IMR-90 (cell line): ENCODE measurements at regions not wholly inside any gene's neighbourhood (a gene's known extent, or its start where the extent isn't known, plus 50 kb on each side); places are given as distances from the start of the nearest gene placed in this dataset.

Source experiments
- ATAC-seq: fragments of 200-7000 bp; cut with Tn5 transposase; 2 replicates; pipeline ENCODE4 v1.9.1; 2020; ENCODE audit warnings: low read depth, mild to moderate bottlenecking, moderate library complexity
- BruUV-seq: library from RNA; stranded (reverse); fragments of 400-500 nt; replicated peaks from 2 replicates; lab custom pipeline; 2021; lab: Mats Ljungman, UMichigan
- CTCF ChIA-PET: fragments of 300-600 bp; formaldehyde crosslinking; extraction: SDS; loops from one replicate; lab custom pipeline; 2021; ENCODE audit warnings: antibody characterized with exemption; lab: Yijun Ruan, JAX
- POLR2A ChIA-PET: fragments of 300-600 bp; sonication (Branson Sonifier 250); formaldehyde crosslinking; loops from one replicate; lab custom pipeline; 2022; ENCODE audit warnings: antibody characterized with exemption; ENCODE audit not compliant: unreplicated experiment; lab: Charles Lee
- DNase-seq: peaks from one replicate; pipeline ENCODE4 v3.0.0; 2013
- H2AFZ ChIP-seq: replicated peaks from 2 replicates; pipeline ENCODE3; 2013; ENCODE audit warnings: low read length, mild to moderate bottlenecking; ENCODE audit not compliant: poor library complexity
- H2AK5ac ChIP-seq: 2 replicates; pipeline ENCODE4 v1.6.1; 2013; ENCODE audit warnings: low read depth, low read length, inconsistent platforms
- H2AK9ac ChIP-seq: replicated peaks from 2 replicates; pipeline ENCODE3; 2013; ENCODE audit warnings: mild to moderate bottlenecking, low read depth, low read length, moderate library complexity; ENCODE audit not compliant: poor library complexity
- H2BK120ac ChIP-seq: 2 replicates; pipeline ENCODE4 v1.6.1; 2013; ENCODE audit warnings: low read depth, low read length, inconsistent platforms
- H2BK15ac ChIP-seq: 3 replicates; pipeline ENCODE4 v1.6.1; 2013; ENCODE audit warnings: low read depth, low read length, inconsistent platforms
- H2BK20ac ChIP-seq: 2 replicates; pipeline ENCODE4 v1.6.1; 2013; ENCODE audit warnings: low read depth, mild to moderate bottlenecking, inconsistent platforms, low read length, moderate library complexity
- H2BK5ac ChIP-seq: 2 replicates; pipeline ENCODE4 v1.6.1; 2013; ENCODE audit warnings: mild to moderate bottlenecking, low read depth, low read length, inconsistent platforms; ENCODE audit not compliant: poor library complexity, severe bottlenecking
- H3K14ac ChIP-seq: replicated peaks from 2 replicates; pipeline ENCODE4 v1.6.1; 2013; ENCODE audit warnings: low read depth, low read length, inconsistent platforms
- H3K18ac ChIP-seq: 2 replicates; pipeline ENCODE4 v1.6.1; 2013; ENCODE audit warnings: low read depth, low read length, control low read depth
- H3K23ac ChIP-seq: 2 replicates; pipeline ENCODE4 v1.6.1; 2013; ENCODE audit warnings: low read depth, low read length, inconsistent platforms
- H3K27ac ChIP-seq: 2 replicates; pipeline ENCODE4 v1.5.1; 2013; ENCODE audit warnings: mild to moderate bottlenecking, control low read depth, low read length; ENCODE audit not compliant: insufficient read depth
- H3K27me3 ChIP-seq: 2 replicates; pipeline ENCODE4 v1.6.1; 2013; ENCODE audit warnings: low read length; ENCODE audit not compliant: control insufficient read depth, insufficient read depth
- H3K36me3 ChIP-seq: 2 replicates; pipeline ENCODE4 v1.6.1; 2013; ENCODE audit warnings: low read length, mixed read lengths; ENCODE audit not compliant: control insufficient read depth, insufficient read depth
- H3K4ac ChIP-seq: 2 replicates; pipeline ENCODE4 v1.6.1; 2013; ENCODE audit warnings: low read depth, low read length, inconsistent platforms
- H3K4me1 ChIP-seq: 2 replicates; pipeline ENCODE4 v1.6.1; 2013; ENCODE audit warnings: low read length, mixed read lengths; ENCODE audit not compliant: control insufficient read depth, insufficient read depth
- H3K4me2 ChIP-seq: 2 replicates; pipeline ENCODE4 v1.6.1; 2013; ENCODE audit warnings: low read depth, mild to moderate bottlenecking, control low read depth, low read length, moderate library complexity
- H3K4me3 ChIP-seq: 2 replicates; pipeline ENCODE4 v1.5.1; 2013; ENCODE audit warnings: low read depth, mild to moderate bottlenecking, control low read depth, low read length, moderate library complexity; ENCODE audit not compliant: insufficient read depth
- H3K56ac ChIP-seq: 2 replicates; pipeline ENCODE4 v1.6.1; 2013; ENCODE audit warnings: low read length, inconsistent platforms; ENCODE audit not compliant: insufficient read depth; ENCODE audit errors: extremely low read depth
- H3K79me1 ChIP-seq, 2 experiments: 2 replicates each; pipeline ENCODE4 v1.6.1; 2013; ENCODE audit warnings: low read length in 2 of 2, inconsistent platforms in 1 of 2, low read depth in 1 of 2
- H3K9ac ChIP-seq: 2 replicates; pipeline ENCODE4 v1.6.1; 2013; ENCODE audit warnings: low read depth, low read length, control low read depth
- H3K9me1 ChIP-seq: 2 replicates; pipeline ENCODE4 v1.6.1; 2013; ENCODE audit warnings: low read length, inconsistent platforms; ENCODE audit not compliant: insufficient read depth
- H3K9me3 ChIP-seq: 2 replicates; pipeline ENCODE4 v1.6.1; 2013; ENCODE audit warnings: low read length; ENCODE audit not compliant: control insufficient read depth, insufficient read depth
- H4K20me1 ChIP-seq: 2 replicates; pipeline ENCODE4 v1.6.1; 2013; ENCODE audit warnings: low read length, inconsistent platforms; ENCODE audit not compliant: insufficient read depth
- H4K5ac ChIP-seq: 2 replicates; pipeline ENCODE4 v1.6.1; 2013; ENCODE audit warnings: mild to moderate bottlenecking, low read depth, low read length, control low read depth
- H4K8ac ChIP-seq, 2 experiments: 2 replicates each; pipeline ENCODE4 v1.6.1; 2013; ENCODE audit warnings: low read depth in 2 of 2, low read length in 2 of 2, control low read depth in 1 of 2, inconsistent platforms in 1 of 2
- H4K91ac ChIP-seq: 2 replicates; pipeline ENCODE4 v1.6.1; 2013; ENCODE audit warnings: low read depth, low read length, inconsistent platforms; ENCODE audit not compliant: insufficient read depth
- BHLHE40 ChIP-seq: fragments of 150-350 bp; IDR thresholded peaks from 2 replicates; pipeline ENCODE4 v1.6.1; 2016; ENCODE audit warnings: mild to moderate bottlenecking, low read depth, low read length
- CEBPB ChIP-seq: IDR thresholded peaks from 2 replicates; pipeline ENCODE4 v1.6.1; 2012; ENCODE audit warnings: low read depth, low read length, improper control_type of control experiment
- CHD1 ChIP-seq: IDR thresholded peaks from 2 replicates; pipeline ENCODE4 v1.6.1; 2012; ENCODE audit warnings: low read depth, low read length, improper control_type of control experiment
- FOS ChIP-seq: fragments of 150-350 bp; IDR thresholded peaks from 2 replicates; pipeline ENCODE4 v1.6.1; 2016; ENCODE audit warnings: low read depth, low read length
- MAFK ChIP-seq: IDR thresholded peaks from 2 replicates; pipeline ENCODE4 v1.6.1; 2012; ENCODE audit warnings: low read depth, low read length, improper control_type of control experiment
- MAZ ChIP-seq: IDR thresholded peaks from 2 replicates; pipeline ENCODE4 v1.6.1; 2012; ENCODE audit warnings: low read depth, mild to moderate bottlenecking, low read length, improper control_type of control experiment, moderate library complexity, borderline replicate concordance
- MXI1 ChIP-seq: IDR thresholded peaks from 2 replicates; pipeline ENCODE4 v1.6.1; 2012; ENCODE audit warnings: low read depth, mild to moderate bottlenecking, low read length, moderate library complexity, borderline replicate concordance
- NFE2L2 ChIP-seq: fragments of 150-350 bp; IDR thresholded peaks from 2 replicates; pipeline ENCODE4 v1.6.1; 2016; ENCODE audit warnings: low read depth, mild to moderate bottlenecking, low read length
- POLR2A ChIP-seq: IDR thresholded peaks from 2 replicates; pipeline ENCODE4 v1.6.1; 2012; ENCODE audit warnings: mild to moderate bottlenecking, low read depth, low read length
- RAD21 ChIP-seq: IDR thresholded peaks from 2 replicates; pipeline ENCODE4 v1.6.1; 2012; ENCODE audit warnings: low read length, improper control_type of control experiment
- RCOR1 ChIP-seq: IDR thresholded peaks from 2 replicates; pipeline ENCODE4 v1.6.1; 2012; ENCODE audit warnings: mild to moderate bottlenecking, low read length, improper control_type of control experiment; ENCODE audit not compliant: insufficient replicate concordance
- RFX5 ChIP-seq: IDR thresholded peaks from 2 replicates; pipeline ENCODE4 v1.8.0; 2012; ENCODE audit warnings: low read depth, mild to moderate bottlenecking, low read length, moderate library complexity
- SMC3 ChIP-seq: fragments of 150-350 bp; IDR thresholded peaks from 2 replicates; pipeline ENCODE4 v1.6.1; 2016; ENCODE audit warnings: low read depth, mild to moderate bottlenecking, antibody characterized with exemption, low read length, moderate library complexity
- WGBS, 2 experiments: methylation state at CpG; one replicate each; pipeline versions ENCODE4 v1.1.5 to v1.1.7; 2013; ENCODE audit warnings: missing lambda C conversion rate in 2 of 2; ENCODE audit not compliant: insufficient read length in 1 of 2; ENCODE audit errors: extremely low coverage in 2 of 2; 5-methylcytosine and 5-hydroxymethylcytosine counted together
- dilution Hi-C: fragments of 300-500 bp; cut with HindIII; formaldehyde crosslinking; loops from one replicate; pipeline ENCODE4 v1.14.3; 2018; ENCODE audit warnings: low sequenced_read_pairs; ENCODE audit not compliant: unreplicated experiment
- in situ Hi-C: fragments of 300-500 bp; cut with MboI; formaldehyde crosslinking; loops from 3 replicates; pipeline ENCODE4 v1.14.3; 2019; ENCODE audit warnings: low sequenced_read_pairs, inconsistent platforms, mixed read lengths
- intact Hi-C: fragments of 100-400 bp; cut with micrococcal nuclease; formaldehyde crosslinking; loops from 2 replicates; pipeline ENCODE4 v1.10.0; 2022
- TF ChIP-seq, protein P1 (sequence below): fragments of 150-350 bp; IDR thresholded peaks from 2 replicates; pipeline ENCODE4 v1.6.1; 2017; ENCODE audit warnings: mild to moderate bottlenecking, antibody characterized with exemption, low read length, low read depth
- TF ChIP-seq, protein P2 (sequence below): fragments of 150-350 bp; IDR thresholded peaks from 2 replicates; pipeline ENCODE4 v1.6.1; 2016; ENCODE audit warnings: low read depth, mild to moderate bottlenecking, low read length, moderate library complexity, borderline replicate concordance
- TF ChIP-seq, protein P3 (sequence below): conservative IDR thresholded peaks from 2 replicates; pipeline ENCODE4 v1.5.1; 2012; ENCODE audit warnings: mild to moderate bottlenecking, low read depth, low read length, improper control_type of control experiment

DNA sequence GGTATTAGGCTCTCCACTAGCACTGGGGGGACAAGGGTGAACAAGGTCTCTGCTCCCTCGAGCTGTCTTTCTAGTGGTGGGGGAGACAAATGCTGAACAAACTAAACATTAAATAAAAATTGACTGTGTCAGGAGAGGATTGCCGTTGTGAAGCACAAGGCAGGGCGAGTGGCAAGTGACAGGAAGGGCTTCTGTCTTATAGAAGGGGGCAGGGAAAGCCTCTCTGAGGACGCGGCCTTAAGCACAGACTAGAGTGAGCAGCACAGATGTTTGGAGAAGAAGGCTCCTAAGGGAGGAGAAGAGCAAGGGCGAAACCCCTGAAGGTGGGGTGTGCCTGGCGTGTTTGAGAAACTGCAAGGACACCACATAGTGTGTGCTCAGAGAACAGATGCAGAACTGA, 50.9 kb upstream of the ATP2B2 start:
- dilution Hi-C loops, result no loop called here

More for the DNA sequence above, 50.9 kb upstream of the ATP2B2 start:
- Histone ChIP-seq H3K4me1 (no peaks in the 10 kb centered on the region), H3K4ac (no peak overlapping the region), H4K20me1 (no peaks in the 10 kb centered on the region), H3K36me3 (no peaks in the 10 kb centered on the region), H3K4me3 (no peak overlapping the region), H2AFZ (no peak overlapping the region), H2BK15ac (no peak overlapping the region), H3K27ac (no peak overlapping the region), H3K27me3 (peaks cover 4% of the 10 kb centered on the region), H3K4me2 (no peak overlapping the region), H3K79me1 (no peaks in the 10 kb centered on the region), H4K5ac (no peak overlapping the region), H3K9ac (no peak overlapping the region), H3K56ac (no peak overlapping the region), H2AK5ac (no peak overlapping the region), H3K23ac (no peak overlapping the region), H3K18ac (no peak overlapping the region), H3K9me1 (no peaks in the 10 kb centered on the region), H2BK20ac (no peak overlapping the region), H4K8ac (no peak overlapping the region), H4K91ac (no peak overlapping the region), H2BK120ac (no peak overlapping the region), H2BK5ac (no peak overlapping the region), H2AK9ac (no peak overlapping the region), H3K9me3 (no peaks in the 10 kb centered on the region), H3K14ac (no peak overlapping the region)
- ChIA-PET POLR2A (no interaction called here), CTCF (no interaction called here)
- WGBS, 2 experiments, result 0% methylated on average over 2 of the region's 7 CpGs; no CpG with 5 or more reads in 1 of the 2 experiments
- TF ChIP-seq MXI1 (no peak), RAD21 (no peak), NFE2L2 (no peak), MAFK (no peak), CHD1 (no peak), FOS (no peak), POLR2A (no peak), RCOR1 (no peak), CEBPB (no peak), MAZ (no peak), RFX5 (no peak), SMC3 (no peak), BHLHE40 (no peak)
- TF ChIP-seq, protein P1, sequence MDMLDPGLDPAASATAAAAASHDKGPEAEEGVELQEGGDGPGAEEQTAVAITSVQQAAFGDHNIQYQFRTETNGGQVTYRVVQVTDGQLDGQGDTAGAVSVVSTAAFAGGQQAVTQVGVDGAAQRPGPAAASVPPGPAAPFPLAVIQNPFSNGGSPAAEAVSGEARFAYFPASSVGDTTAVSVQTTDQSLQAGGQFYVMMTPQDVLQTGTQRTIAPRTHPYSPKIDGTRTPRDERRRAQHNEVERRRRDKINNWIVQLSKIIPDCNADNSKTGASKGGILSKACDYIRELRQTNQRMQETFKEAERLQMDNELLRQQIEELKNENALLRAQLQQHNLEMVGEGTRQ, result no peak
- TF ChIP-seq, protein P2, sequence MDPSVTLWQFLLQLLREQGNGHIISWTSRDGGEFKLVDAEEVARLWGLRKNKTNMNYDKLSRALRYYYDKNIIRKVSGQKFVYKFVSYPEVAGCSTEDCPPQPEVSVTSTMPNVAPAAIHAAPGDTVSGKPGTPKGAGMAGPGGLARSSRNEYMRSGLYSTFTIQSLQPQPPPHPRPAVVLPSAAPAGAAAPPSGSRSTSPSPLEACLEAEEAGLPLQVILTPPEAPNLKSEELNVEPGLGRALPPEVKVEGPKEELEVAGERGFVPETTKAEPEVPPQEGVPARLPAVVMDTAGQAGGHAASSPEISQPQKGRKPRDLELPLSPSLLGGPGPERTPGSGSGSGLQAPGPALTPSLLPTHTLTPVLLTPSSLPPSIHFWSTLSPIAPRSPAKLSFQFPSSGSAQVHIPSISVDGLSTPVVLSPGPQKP, result no peak
- TF ChIP-seq, protein P3, sequence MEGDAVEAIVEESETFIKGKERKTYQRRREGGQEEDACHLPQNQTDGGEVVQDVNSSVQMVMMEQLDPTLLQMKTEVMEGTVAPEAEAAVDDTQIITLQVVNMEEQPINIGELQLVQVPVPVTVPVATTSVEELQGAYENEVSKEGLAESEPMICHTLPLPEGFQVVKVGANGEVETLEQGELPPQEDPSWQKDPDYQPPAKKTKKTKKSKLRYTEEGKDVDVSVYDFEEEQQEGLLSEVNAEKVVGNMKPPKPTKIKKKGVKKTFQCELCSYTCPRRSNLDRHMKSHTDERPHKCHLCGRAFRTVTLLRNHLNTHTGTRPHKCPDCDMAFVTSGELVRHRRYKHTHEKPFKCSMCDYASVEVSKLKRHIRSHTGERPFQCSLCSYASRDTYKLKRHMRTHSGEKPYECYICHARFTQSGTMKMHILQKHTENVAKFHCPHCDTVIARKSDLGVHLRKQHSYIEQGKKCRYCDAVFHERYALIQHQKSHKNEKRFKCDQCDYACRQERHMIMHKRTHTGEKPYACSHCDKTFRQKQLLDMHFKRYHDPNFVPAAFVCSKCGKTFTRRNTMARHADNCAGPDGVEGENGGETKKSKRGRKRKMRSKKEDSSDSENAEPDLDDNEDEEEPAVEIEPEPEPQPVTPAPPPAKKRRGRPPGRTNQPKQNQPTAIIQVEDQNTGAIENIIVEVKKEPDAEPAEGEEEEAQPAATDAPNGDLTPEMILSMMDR, result no peak
- intact Hi-C loops (no loop called here), in situ Hi-C loops (no loop called here)
- no peak for ATAC-seq
- no peak for DNase-seq
- no TSS peak for BruUV-seq
